ENCODE measurements at regions not wholly inside any gene's neighbourhood (a gene's known extent, or its start where the extent isn't known, plus 50 kb on each side); places are given as distances from the start of the nearest gene placed in this dataset.
A peak's percentile ranks its signal among the peaks of the same experiment; 100 is the strongest.

DNA sequence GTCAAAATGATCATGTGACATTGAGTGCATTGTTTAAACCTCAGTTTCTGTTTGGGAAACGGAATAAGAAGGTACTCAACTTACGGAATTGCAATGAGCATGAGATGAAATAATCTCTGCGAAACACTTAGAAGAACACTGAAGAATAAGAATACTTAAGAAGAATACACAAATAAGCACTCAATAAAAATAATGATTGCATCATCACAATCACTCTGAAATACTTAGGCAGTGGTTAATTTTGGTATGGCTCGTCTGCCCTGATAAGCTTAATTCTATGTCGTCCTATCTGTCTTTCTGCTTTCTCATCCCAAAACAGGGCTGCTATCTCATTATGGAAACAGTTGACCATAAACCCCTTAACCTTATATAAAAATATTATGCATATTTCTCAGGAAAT is 823.6 kb downstream of the DIAPH3 start:
- DNase-seq, result no peak

DNA sequence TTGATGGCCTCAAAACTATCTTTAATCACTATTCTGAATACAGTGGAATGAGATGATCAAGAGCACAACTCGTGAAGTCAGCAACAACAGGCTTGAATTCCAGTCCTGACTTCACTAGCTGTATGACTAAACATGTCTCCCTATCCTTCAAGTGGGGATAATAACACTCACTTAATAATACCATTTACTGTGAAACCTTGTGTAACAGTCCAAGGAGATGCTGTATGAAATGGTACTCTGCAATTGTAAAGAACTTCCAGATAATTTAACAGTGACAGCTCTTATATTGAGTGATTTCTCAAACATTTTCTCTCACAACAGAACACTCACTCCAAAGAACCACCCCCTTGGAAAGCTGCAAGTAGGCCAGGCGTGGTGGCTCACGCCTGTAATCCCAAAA is 823.1 kb downstream of the DIAPH3 start:
- DNase-seq, result no peak

DNA sequence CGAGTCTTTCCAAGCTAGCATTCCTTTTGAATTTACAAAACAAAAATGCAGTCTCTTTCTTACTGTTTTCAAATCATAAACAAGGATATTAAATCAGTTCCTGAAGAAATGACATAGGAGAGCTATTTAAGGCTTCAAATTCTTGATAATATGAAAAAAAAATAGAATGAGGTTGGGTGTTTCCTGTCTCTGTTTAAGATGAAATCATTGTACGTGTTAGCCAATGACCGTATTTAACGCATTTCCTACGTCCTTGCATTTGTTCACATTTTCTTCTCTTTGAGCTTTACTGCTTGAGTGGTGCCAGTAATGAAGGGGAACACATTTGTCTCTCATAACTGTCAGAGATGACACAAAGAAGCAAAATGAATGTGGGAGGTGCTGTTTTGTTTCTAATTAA is 821.3 kb downstream of the DIAPH3 start:
- no peak for DNase-seq

DNA sequence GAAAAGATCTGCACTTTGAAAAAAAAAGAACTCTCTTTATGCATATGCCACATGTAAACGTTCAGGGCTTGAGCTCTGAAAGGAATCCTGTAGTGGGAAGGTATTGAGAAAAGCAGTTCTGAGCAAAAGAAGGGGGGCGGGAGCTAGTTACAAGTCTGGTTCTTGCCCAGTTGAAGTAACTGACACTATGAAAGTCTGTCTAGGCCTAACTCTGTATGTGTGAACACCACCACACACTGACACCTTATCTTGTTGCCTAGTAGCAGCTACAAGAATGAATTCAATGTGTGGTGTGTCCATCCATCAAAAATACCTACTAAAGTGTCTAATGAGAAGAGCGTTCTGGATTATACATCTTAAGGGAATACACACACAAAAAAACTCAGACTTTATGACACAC is 820.6 kb downstream of the DIAPH3 start:
- DNase-seq, result no peak

DNA sequence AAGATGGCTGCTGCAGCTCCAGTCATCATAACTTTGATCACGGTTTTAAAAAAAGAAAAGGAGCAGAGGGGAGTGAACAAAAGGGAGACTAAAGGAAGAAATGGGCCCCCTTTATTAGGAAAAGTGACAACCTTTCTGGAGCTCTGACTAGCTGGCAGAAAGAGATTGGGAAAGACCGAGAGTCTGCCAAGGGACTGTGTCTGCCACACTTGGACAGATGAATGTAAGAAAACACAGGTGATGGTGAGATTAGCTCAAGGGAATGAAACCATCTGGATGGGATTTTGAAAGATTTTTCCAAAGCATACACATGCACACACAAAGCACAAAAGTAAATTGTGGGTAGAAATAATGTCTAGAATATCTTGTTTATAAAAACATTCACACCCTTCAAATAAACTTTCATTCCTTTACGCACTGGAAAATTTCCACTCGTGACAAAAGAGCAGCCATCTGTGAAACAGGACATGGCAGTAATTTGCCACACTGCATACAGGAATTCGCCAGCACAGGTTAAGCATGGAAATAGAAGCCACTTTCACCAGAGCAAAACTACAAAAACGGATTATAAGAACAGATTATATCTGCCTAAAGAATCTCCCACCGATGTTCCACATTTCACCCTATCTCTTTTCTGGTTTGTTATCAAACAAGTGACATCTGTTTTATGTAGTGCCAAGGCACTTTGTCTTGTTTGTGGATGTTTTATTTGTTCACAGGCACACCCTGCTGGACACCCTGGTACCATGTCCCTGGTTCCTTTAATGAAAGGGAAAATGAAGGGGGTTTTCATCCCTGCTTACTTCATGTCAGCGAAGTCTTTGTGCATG is 819.5 kb downstream of the DIAPH3 start:
- no peak for DNase-seq

DNA sequence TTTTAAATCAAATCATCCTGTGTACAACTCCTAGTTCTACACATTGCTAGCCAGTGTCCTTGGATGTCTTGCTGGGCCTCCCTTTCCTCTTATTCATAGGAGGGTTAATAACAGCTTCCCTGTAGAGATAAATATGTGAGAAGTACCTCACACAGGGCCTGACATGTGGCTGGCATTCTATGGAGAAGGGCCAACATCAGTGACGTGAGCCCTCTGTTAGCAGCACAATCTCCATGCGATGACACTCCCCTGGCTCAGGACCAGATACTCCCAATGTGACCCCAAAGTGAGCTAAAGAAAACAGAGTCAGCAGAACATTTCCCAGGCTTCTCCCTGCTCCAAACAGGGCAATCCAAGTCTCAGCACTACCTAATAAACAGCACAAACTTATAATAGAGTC is 818.4 kb downstream of the DIAPH3 start:
- DNase-seq, result peak; percentile 19

DNA sequence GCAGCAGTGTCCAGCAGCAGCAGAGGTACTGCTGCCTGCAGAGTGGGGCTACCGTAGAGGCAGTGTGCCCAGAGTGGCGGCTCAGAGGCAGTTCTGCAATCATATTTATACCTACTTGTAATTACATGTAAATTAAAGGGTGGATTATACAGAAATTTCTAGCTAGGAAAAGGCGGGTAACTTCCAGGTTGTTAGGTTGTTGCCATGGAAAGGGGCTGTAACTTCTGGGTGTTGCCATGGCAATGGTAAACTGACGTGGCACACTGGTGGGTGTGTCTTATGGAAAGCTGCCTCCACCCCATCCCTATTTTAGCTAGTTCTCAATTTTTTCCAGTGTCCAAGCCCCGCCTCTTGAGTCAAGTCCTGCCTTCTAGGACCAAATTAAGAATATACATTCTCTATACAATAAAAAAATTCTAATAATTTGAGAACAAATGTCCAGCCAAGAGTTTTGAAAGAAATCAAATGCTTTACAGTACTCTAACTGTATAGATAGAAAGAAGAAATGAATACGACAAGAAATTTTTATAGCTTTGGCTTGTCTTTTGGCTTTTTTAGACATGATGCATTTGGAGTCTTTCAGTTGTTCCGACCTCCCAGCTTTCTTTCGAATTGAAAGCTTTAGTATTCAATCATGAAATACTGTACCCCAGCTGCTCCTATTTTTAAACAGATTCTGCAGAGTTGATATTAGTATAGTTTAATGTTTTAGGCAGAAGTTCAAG is 816.6 kb downstream of the DIAPH3 start:
- no peak for DNase-seq

DNA sequence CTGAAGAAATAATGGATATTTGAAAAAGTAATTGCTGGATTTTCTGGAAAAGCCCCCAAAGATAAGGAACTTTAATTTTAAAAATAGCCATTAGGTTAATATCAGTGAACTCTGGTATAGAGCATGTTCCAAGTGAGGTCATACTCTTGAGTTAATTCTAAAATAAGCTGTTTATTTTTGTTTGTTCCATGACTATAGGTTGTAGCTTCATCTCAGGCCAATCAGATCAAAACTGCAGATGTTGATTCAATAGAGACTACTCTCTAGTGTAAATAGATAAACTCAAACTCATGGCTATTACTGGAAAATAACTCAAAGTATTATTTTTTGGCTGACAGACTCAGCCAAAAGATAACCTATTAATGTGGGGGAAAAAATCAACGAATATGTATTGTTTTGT is 815.1 kb downstream of the DIAPH3 start:
- no peak for DNase-seq

DNA sequence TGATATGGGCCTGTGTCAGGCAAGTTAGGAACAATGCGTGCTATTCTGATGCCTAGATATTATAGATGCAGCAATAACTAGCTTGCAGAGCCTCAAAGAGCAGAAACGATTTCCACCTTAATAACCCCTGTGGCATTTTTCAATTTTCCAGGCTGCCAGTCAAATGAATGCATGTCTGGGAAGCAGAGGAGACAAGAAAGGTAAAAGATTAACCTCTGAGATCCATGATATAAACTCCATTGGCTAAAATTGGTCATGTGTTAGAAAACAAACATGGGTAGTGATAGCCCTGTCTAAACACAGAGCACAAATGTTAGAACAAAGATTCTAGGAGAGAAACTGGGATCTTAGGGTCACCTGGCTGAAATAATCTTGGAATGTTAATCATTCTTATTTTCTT is 811.1 kb downstream of the DIAPH3 start:
- no peak for DNase-seq

DNA sequence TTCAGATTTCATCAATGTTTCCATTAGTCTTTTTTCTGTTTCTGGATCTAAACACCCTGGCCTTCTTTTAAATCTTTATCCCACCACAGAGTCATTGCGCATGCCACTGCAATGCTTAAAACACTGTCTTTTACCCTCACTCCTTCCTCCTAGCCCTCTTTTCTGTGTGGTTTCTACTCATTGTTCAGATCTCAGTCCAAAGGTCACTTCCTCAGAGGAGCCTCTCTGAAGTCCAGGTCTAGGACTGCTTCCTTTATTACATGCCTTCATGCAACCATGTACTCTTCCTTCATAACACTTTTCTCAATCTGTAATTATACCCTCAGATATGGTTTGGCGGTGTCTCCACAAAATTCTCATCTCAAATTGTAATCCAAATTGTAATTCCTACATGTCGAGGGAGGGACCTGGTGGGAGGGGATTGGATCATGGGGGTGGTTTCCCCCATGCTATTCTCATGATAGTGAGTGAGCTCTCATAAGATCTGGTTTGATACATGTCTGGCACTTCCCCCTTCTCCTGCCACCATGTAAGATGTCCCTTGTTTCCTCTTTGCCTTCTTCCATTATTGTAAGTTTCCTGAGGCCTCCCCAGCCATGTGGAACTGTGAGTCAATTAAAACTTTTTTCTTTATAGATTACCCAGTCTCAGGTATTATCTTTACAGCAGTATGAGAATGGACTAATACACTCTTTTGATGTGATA is 808.9 kb downstream of the DIAPH3 start:
- no peak for DNase-seq

DNA sequence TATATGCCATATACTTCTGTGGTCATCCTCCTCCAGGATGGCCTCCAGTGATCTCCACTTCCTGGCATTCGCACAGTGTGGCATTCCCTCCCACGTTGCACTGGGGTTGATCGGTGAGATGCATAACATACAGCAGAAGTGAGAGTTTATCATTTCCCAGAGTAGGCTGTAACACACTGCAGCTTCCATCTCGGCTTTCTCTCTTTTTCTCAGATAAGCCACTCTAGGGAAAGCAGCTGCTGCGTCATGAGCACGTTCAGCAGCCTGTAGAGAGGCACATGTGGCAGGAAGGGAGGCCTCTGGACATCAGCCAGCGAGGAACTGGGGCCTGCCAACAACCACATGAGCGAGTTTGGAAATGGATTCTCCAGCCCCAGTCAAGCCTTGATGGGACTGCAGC is 807.1 kb downstream of the DIAPH3 start:
- DNase-seq, result peak; percentile 63

DNA sequence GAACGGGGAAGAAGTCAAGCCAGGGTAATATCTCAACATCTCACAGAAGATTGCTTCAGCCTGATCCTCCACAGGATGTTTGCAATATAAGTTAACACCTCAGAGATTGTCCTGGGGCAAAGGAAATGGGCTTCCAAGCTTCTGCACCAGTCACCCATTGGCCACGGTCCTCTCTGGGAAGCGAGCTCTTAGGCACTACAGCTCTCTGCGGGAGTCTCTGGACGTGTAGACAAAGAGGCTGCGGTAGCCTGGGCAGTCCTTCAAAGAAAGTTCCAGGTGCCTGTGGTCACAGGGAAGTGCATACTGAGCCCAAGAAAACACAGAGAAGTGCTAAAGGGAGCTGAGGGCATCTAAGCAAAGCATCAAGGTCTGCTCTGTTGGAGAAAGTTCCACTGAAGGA is 805.7 kb downstream of the DIAPH3 start:
- DNase-seq, result no peak

DNA sequence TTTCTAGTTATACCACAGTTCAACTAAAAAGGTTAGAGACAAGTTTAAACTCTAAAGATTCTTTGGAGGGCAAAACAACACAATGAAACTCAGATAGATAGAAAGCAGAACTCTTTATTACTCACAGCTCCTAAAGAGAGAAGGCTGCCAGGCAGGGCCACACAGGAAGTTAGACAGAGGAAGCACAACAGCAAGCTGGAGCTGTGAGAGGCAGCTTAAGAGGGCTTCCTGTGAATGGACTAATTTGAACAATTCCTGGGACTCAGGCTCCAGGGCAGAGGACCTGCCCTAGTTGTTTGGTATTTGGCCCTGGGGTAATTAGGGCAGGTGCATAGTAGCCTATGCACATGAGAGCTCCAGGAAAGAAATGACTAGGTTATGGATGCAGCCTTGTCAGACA is 803.6 kb downstream of the DIAPH3 start:
- no peak for DNase-seq

DNA sequence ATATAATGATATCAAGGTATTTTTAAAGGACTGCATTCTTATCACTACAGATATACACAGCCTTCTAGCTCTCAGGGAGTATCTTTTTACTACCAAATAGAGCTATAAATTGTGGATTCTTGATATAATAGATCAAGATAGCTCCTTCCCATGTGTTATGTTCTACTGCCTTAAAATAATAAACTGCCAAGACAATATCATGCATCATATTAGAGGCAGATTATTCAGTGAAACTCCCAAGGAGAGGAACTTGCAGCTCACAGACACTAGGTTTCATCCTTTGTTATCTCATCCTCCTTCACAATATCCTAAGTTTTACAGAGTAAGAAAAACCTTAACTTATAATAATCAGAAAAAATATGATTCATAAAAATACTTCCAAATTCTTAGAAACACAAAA is 802.8 kb downstream of the DIAPH3 start:
- no peak for DNase-seq

DNA sequence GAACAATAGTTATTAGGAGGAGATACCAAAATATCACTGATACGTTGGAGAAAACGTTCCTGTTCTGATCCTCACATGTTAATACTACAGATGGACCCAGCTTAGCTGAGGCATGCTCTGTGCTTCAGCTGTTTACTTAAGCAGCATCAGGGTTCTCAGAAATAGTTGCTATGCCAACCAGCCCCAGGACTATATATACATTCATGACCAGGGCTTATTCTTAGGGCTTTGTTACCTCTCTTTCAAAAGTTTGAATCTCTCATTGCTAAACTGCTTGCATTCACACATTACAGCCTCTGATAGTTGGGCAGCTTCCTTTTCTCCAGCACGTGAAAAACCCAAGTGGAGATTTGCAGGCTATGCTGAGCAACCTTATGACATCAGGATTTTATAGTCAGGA is 800.4 kb downstream of the DIAPH3 start:
- DNase-seq, result no peak

DNA sequence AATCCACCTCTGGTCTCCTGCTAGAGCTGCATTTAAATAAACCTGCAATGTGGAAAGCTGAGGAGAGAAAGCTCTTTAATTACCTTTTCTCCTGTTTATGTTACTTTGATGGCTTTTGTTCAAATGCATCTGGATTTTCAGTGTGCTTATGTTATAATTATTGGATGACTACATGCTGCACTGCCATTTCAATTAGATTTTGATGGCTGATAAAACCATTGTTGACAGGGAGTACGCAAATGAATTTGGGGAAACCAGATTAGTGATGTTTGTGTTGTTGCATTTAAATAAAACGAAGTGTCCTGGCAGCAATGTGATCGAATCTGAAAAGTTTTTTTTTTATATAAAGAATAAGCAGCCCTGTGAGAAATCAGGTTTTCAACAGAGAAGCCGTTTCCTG is 799.8 kb downstream of the DIAPH3 start:
- DNase-seq, result no peak

DNA sequence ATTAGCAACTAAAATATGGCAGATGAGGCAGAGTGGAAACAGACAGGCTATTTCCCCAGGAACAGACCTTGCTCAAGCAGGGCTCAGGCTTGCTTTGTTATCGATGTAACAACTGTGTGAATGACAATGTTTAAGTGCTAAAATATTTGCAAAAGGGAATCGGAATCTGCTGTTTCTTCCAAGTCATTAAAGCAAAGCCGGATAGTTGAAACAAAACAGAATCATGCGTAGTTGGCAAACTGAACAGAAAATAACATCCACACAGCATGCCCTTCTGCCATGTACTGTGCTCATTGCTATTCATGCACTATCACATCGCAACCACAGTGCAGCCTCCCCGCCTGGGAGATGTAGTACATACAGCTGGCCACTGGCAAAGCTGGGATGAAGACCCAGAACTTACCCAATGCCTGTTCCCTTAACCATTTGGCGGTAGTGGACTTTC is 799.1 kb downstream of the DIAPH3 start:
- no peak for DNase-seq

DNA sequence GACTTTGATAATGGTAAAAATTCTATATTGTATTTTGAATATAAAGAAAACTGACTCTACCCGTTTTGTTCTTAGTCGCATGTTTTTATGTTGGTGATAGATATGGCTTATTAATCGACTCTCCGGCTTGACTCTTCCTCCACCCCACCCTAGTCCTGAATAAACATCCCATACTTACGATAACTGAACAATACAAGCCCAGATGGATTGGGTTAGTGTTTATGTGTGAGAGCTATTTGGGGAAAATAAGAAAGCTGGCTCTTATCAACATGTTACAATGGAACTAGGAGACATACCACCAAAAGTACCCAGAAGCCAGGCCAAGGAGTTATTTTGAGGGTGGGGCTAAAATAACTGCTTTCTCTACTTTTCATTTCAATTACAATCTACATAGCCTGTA is 796.3 kb downstream of the DIAPH3 start:
- DNase-seq, result no peak

DNA sequence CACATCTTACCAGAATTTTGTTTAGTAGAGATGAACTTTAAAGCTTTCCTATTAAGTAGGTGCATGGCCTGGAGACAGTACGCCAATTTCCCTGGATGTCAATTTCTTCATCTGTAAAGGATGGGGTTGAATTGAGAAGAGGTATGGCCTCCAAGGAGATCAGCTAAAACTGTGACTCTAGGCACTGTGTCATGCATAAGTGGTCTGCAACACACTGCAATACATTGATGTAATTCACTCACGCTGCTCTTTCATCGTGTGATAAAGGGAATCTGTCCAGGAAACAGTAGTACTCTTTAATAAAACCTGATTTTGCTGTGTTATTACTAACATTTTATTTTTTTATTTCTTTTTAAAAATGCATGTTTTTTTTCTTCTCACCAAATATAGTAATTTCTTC is 795.8 kb downstream of the DIAPH3 start:
- no peak for DNase-seq

DNA sequence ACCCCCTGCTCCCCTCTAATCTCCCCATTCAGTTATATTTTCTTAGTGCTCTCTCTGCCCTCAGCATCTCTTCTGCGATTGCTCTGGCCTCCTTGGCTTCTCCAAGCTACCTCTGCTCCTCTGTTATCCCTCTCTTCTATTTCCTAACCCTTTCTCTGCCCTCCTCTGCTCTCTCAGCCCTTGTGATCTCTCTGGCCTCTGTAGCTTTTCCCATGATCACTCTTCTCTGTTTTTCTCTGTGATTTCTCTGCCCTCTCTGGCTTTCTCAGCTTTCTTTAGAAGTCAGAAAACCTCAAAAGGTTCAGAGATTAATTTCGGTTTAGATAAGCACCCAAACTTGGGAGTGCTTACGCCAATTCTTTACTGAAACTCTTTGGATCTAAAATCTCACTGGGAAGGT is 795.0 kb downstream of the DIAPH3 start:
- no peak for DNase-seq

DNA sequence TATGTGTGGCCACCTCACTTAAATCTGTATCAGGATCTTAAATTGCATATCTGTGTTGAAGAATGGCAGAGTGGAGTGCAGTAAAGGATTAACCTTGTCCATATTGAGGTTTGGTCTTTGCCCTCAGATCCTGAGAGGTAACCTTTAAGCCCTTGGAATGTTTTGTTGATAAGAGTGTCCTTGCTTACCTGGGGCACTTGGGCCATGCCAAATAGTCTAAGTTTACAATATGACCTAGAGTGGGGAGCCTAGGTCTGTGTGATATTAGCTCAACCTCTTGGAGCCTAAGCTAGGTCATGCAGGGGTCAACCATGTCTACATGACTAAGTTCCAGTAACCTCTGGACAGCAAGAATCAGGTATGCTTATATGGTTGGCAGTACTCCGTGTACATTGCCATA is 792.5 kb downstream of the DIAPH3 start:
- no peak for DNase-seq

DNA sequence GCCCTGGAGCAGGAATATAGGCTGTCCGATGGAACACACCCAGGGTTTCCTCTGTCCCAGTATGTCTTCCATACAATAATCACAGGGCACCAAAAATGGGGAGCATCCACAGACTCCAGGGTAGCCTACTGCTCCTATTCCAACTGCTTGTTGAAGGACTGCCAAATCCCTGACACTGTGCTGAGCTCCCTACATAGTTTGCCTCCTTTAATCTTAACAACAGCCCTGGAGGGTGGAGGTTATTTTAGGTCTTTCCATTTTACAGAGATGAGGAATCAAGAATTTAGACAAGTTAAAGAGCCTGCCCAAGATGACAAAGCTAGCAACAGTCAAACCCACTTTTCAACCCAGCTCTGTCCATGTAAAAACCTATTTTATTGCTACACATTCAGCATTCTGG is 790.4 kb downstream of the DIAPH3 start:
- no peak for DNase-seq

DNA sequence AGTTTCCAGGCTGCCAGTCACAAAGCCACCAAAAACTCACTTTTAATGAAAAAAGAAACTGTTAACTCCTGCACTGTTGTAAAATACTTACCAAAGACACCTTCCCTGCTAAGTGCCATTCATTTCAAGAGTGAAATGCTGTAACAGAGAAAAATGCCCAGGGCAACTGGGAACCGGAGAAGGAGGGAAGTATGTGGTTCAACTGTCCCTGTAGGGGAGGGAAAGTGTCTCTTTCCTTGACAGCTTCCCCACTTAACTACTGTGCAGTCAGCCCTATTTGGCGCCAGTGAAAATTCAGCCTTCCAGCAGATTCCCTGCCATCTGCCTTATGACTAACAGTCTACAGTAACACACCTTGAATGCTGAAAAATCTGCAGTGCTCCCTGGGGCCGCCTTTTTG is 789.0 kb downstream of the DIAPH3 start:
- no peak for DNase-seq

DNA sequence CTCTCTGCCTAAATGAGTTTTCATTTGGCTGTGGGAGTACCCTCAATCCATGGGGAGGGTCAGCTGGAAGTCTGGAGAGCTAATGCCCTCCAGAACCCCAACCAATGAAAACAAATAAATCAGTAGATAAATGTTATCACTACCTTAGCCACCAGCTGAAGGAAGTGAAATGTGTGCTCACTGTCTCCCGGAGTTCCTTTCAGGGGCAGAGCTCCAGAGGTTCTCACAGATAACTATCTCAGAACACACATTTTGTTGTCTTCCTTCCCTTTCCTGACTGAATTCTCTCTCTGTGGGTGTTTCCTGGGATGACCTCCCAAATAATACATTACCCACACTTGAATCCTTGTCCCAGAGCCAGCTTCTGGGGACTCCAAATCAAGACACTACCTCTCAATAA is 779.6 kb downstream of the DIAPH3 start:
- no peak for DNase-seq

All from fibroblast of upper back skin (primary cell).